HG03135 (cell line): ENCODE measurements at regions not wholly inside any gene's neighbourhood (a gene's known extent, or its start where the extent isn't known, plus 50 kb on each side); places are given as distances from the start of the nearest gene placed in this dataset.
"Not testable (repeated sequence)": the region's sequence is repeated elsewhere in the genome, so short reads cannot be mapped to it uniquely, and the experiment has no call there.

Experiments
- ATAC-seq: cut with Tn5 transposase; IDR thresholded peaks from one replicate; pipeline ENCODE4 v1.9.1; 2021; ENCODE audit warnings: mild to moderate bottlenecking, moderate library complexity; ENCODE audit not compliant: unreplicated experiment

DNA sequence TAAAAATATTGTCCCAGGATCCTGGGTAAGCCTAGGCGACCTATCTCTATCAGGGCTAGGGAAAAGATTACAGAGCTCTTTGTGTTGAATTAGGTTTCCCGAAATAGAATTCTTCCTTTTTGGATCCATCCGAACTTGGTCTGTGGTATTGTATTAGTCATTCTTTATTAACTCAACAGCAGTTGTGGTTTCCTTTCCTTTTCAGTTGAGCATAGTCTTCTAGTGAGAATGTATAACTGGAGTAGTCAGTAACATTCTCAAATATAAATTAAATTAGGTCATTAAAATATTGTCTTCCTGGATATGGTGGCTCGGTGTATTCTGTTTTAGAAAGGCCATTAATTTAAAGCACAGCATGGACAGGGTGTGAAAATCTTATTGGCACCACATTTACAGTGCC, 520.4 kb downstream of the NLGN4X start:
- no peak for ATAC-seq

GRCh38 chrX:5702890-5703289, 525.8 kb downstream of the NLGN4X start:
- no peak for ATAC-seq

- no peak for ATAC-seq
These were observed 532.7 kb downstream of the NLGN4X start for GRCh38 chrX:5695971-5696370.

DNA sequence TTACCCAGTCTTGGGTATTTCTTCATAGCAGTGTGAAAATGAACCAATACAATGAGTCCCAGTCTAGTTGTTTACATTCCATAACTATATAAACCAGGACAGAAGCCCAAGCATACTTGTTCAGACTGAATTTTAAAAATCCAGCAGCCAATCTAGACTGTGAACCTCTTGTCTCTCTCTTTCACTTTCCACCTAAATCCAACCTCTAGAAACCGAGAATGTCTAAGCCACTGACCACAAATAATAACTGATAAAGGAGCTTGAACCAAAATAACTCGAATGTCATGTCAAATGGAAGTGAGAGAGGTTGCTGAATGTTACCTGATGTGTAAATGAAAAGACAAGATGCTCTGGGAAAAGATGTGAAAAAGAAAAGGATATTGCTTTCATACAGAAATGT, 544.7 kb downstream of the NLGN4X start:
- ATAC-seq: no peak

- ATAC-seq: no peak
These were observed 547.5 kb downstream of the NLGN4X start for GRCh38 chrX:5681159-5681558.

GRCh38 chrX:5674036-5674435, 554.6 kb downstream of the NLGN4X start:
- no peak for ATAC-seq

- no peak for ATAC-seq
These were observed 556.6 kb downstream of the NLGN4X start for GRCh38 chrX:5672099-5672498.

DNA sequence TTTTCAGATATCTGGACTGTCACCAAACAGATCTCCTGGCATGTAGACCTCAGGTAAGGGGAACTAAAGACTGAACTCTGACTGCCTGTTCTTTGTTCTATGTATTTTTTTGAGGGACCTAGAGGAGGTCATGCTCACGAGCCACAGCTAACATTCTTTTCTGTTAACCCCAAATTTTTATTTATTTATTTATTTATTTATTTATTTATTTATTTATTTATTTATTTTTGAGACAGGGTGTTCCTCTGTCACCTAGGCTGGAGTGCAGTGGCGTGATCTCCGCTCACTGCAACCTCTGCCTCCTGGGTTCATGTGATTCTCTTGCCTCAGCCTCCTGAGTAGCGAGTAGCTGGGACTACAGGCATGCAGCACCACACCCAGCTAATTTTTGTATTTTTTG, 562.0 kb downstream of the NLGN4X start:
- ATAC-seq: not testable (repeated sequence)

GRCh38 chrX:5656544-5656943, 572.1 kb downstream of the NLGN4X start:
- no peak for ATAC-seq

- no peak for ATAC-seq
These were observed 577.8 kb downstream of the NLGN4X start for GRCh38 chrX:5650904-5651303.

DNA sequence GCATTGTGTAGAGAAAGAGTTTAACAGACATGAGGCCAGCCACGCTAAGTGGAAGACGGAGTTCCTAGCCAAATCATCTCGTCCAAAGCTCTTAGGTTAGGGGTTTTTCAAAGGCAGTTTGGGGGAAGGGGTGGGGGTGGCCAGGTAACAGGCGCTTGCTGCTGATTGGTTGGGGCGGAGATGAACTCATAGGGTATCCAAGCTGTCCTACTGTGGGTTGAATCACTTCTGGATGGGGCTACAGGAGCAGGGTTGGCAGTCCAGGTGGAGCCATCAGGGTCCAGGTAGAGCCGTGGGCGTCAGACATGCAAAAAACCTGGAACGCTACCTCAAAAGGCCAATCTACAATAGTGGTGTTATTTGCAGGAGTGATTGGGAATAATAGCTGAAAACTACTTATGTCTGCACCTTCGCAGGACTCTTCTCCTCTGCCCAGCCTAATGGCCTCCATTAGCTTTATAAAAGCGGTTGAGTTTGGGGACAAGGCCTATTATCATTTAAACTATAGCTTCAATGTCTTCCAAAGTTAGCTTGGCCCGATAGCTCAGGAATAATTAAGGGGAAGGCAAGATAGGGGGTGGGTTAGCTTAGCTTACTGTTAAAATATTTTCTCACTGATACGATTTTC, 579.6 kb downstream of the NLGN4X start:
- no peak for ATAC-seq

GRCh38 chrX:5646818-5647217, 581.8 kb downstream of the NLGN4X start:
- peak; percentile 97 for ATAC-seq

GRCh38 chrX:5644776-5645175, 583.9 kb downstream of the NLGN4X start:
- no peak for ATAC-seq

- ATAC-seq: no peak
These were observed 588.6 kb downstream of the NLGN4X start for GRCh38 chrX:5640071-5640470.

- no peak for ATAC-seq
These were observed 590.1 kb downstream of the NLGN4X start for GRCh38 chrX:5638572-5638971.

- no peak for ATAC-seq
These were observed 595.8 kb downstream of the NLGN4X start for GRCh38 chrX:5632887-5633286.

- ATAC-seq: no peak
These were observed 596.5 kb downstream of the NLGN4X start for GRCh38 chrX:5632061-5632614.

DNA sequence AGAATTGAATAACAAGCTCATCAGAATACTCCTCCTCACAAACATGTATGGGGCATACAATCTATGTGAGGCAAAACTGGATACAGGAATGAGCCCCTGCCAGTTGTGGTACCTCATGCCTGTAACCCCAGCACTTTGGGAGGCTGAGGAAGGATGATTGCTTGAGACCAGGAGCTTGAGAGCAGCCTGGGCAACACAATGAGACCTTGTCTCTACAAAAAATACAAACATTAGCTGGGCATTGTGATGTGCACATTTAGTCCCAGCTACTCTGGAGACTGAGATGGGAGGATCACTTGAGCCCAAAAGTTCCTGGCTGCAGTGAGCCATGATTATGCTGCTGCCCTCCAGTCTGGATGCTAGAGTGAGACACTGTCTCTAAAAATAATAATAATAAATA, 611.0 kb downstream of the NLGN4X start:
- no peak for ATAC-seq

DNA sequence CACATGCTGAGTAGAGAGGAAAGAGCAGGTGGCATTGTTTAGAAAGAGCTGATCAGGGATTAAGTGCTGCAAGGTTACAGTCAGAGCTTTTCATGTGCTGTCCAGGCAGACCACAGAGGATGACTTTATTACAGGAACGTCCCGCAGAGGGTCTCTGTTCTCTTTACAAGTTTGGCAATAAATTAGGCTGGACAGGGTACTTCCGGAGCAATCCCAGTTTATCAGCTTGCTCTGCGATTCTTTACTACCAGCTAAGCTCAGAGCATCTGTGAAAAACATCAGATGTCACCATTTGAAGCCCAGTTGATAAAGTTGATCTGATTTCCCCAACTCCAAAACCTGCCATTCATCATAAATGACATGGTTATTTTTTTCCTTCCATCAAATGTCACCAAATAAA, 633.1 kb downstream of the NLGN4X start:
- ATAC-seq: no peak

DNA sequence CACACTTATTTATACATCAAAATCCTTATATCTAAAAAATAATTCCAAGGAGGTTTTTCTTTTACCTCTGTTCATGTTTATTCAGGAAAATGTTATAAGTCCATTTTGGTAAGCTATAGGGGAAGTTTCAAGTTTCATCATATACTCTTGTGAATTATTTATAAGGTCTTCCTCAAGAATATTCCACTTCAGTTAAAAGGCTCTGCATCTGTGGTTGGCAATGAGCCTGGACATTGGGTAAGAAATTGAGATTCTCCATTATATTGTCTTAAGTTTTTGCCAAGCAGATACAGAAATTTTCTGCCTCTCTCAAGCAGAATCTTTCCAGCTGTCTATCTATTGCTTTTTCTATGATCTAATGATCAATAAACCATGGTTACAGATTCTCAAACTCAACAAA, 641.9 kb downstream of the NLGN4X start:
- no peak for ATAC-seq

DNA sequence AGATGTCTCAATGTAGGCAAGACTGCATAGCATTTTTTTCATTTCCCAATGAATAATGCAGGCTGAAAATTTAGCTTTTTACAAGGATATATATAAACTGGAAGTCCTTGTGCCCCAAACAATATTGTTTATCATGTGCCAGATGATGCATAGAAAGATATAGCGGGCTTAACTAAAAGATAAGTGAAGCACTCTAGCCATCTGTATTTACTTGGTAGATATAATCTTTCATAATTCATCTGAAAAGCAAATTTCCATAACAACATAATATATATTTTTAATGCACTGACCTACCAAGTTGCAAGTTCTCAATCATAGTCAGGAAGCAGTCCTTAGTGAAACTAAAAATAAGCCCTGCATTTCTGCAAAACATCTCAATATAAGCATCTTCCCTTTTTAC, 653.3 kb downstream of the NLGN4X start:
- ATAC-seq: no peak

DNA sequence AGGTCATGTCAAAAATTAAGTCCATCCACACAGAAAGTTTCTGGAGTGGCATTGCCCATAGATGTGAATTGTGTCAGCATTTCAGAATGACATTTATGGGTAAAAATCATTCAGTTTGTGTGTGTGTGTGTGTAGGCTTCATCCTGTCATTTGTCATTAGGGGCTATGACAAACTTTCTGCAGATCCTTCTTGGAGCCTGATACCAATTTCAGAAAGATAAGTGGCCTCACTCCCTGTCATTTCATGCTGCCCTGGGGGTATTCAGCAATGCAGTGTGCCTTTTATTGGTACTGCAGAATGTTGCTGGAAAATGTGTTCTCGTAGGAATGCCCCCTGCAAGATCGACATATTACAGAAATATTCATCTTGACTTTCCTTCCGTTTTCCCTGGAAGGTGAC, 659.7 kb downstream of the NLGN4X start:
- no peak for ATAC-seq

DNA sequence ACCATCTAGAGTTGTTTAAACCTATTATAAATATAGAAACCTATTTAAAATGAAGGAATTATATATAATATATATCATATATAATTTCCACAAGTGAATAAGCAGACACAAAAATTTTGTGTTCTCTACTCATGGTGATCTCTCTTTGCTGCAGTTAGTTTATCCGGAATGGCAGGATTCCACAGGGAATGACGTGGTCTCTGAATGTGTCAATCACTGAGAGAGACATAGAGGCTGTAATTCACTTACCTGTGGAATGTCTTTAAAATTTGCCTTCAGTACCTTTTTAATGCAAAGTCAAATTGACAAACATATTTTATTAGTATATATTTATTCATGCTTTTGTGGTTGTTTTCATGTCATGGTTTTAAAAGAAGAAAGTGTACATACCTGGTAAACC, 669.3 kb downstream of the NLGN4X start:
- ATAC-seq: no peak
